Dermis microvascular lymphatic vessel endothelial cell (primary cell): ENCODE measurements at regions not wholly inside any gene's neighbourhood (a gene's known extent, or its start where the extent isn't known, plus 50 kb on each side); places are given as distances from the start of the nearest gene placed in this dataset.
A peak's percentile ranks its signal among the peaks of the same experiment; 100 is the strongest.
"Not testable (repeated sequence)": the region's sequence is repeated elsewhere in the genome, so short reads cannot be mapped to it uniquely, and the experiment has no call there.

Experiments
- DNase-seq, 2 donors: peaks; one replicate each; pipeline versions ENCODE4 v3.0.0 to v3.0.0-alpha.2; 2010; ENCODE audit warnings: low read depth in 2 of 2

GRCh38 chr6:145096846-145097245, 638.5 kb downstream of the EPM2A start:
- DNase-seq = peak in 1 of 2 donors; percentile 43

DNA sequence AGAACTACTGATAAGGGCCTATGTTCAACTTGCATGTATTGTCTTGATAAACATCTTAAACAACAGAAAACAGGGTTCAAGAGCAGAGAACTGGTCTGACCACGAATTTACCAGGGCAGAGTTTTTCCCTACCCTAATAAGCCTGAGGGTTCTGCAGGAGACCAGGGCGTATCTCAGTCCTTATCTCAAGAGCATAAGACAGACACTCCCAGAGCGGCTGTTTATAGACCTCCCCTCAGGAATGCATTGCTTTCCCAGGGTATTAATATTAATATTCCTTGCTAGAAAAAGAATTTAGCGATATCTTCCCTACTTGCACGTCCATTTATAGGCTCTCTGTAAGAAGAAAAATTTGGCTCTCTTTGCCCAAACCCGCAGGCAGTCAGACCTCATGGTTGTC, 637.2 kb downstream of the EPM2A start:
- DNase-seq = not testable (repeated sequence)

DNA sequence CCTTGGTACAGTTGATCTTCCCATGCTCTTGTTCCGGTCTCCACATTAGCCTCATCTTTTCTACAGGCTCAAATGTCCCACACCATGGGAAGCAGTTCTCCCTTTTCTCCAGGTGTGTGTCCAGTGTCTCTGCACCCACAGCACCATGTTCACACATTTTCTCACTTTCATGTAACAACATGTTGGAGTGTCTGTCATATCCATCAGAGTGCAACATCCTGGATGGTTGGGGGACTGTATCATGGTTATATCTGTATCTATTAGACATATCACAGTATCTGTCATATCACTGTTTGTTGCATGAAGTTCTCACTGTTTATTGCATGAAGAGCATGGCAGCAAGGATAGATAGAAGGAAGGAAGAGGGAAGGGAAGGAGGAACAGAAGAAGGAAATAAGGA, 635.6 kb downstream of the EPM2A start:
- DNase-seq = no peak

DNA sequence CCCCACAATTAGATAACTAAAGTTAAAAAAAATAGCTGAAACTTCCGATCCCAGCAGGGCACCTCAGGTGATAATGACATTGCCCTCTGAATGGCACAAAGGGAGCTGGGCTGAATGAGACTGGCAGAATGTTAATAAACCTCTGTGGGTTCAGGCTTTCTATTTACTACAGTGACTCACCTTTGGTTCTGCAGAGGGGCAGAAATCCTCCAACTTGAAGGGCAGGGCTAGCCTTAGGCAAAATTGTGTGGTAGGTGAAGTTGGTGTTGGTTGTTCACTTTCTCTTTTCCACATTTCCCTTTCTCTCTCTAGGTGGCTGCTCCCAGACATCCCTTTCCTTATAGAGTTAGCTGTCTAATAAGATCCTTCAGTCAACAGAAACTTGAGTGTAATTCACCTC, 625.2 kb downstream of the EPM2A start:
- no peak for DNase-seq

- not testable (repeated sequence) for DNase-seq
Measured at GRCh38 chr6:145111407-145111806, 623.9 kb downstream of the EPM2A start.

- no peak for DNase-seq
Measured at GRCh38 chr6:145112711-145113148, 622.6 kb downstream of the EPM2A start.

- no peak for DNase-seq
Measured at GRCh38 chr6:145115638-145116037, 619.7 kb downstream of the EPM2A start.

- no peak for DNase-seq
Measured at GRCh38 chr6:145116591-145117178, 618.6 kb downstream of the EPM2A start.

GRCh38 chr6:145118224-145118623, 617.1 kb downstream of the EPM2A start:
- DNase-seq = no peak

DNA sequence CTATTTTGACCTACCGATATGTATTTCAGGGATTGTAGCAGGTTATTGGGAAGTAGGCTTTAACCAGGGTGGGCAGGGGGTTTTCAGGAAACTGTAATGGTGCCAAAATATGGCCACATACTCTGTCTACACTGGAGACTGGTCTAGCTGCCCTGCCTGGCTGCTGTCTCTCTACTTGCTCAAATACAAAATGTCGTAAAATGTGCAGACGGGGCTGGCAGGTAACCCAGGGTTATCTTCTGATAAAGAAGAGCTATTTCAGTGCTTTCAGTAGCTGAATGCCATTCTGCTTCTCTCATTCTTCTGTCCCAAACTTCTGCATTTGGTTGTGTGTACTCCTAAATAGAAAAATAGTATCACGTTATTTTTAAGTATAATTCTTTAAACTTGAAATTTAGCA, 616.2 kb downstream of the EPM2A start:
- no peak for DNase-seq

DNA sequence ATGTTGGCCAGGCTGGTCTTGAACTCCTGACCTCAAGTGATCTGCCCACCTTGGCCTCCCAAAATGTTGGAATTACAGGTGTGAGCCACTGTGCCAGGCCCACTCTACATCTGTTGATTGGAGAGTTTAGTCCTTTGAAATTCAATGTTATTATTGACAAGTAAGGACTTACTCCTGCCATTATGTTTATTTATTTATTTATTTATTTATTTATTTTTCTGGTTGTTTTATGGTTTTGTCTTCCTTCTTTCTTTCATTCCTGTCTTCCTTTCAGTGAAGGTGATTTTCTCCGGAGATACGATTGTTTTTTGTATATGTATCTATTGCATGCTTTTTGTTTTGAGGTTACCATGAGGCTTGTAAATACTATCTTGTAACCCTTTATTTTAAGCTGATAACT, 602.6 kb downstream of the EPM2A start:
- no peak for DNase-seq

DNA sequence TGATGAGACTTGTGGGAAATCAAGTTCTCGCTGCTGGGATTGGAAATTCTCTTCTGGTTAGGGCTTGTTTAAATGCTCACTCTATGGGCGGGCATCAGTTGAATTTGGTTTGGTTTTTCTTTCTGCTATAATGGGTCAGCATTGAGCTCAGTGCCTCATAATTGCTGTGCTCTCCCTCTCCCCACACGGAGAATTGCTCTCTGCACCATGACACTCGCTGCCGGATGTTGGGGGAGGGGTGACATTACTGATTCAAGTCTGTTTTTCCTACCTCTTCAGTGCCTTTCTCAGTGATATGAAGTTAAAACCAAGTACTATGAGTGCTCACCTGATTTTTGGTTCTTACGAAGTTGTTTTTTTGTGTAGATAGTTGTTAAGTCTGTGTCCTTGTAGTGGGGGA, 599.6 kb downstream of the EPM2A start:
- no peak for DNase-seq

- DNase-seq = peak in 1 of 2 donors; percentile 41
Measured at GRCh38 chr6:145137425-145137824, 597.9 kb downstream of the EPM2A start.

GRCh38 chr6:145138469-145139139, 596.7 kb downstream of the EPM2A start:
- DNase-seq = no peak

- no peak for DNase-seq
Measured at GRCh38 chr6:145139140-145139850, 596.0 kb downstream of the EPM2A start.

DNA sequence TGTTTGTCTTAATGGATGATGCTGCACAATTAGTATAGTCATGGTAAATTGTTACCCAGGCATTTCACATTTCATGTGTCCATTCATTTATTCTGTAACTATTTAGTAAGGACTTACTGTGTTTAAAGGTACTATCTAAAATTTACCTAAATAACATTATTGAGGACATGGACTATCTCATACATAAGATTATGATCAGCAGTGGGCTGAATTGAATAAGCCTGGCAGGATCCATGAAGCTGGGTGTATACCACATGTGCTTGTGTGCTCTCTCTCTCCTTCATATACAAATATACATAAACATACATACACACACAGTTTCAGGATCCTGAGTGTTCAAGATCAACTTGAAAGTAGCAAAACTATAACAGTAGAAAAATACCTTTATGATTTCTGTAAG, 595.4 kb downstream of the EPM2A start:
- DNase-seq = no peak

DNA sequence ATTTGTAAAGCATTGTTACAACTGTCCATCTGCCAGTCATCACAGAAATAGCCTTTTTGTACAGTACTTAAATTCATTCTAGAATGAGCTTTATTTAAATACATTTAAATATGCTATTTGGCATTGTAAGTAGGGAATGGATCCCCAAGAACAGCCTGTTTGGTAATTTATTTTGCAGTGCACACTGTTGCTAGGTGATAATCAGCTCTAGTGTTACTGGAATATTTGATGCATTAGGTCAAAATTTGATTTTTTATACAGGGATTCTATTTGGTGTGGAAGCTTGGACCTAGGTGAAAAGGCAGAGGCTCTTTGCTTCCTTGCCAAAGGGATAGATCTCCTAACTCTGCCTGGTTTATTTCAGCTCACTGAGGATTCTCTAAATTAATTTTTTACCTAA, 593.7 kb downstream of the EPM2A start:
- no peak for DNase-seq

DNA sequence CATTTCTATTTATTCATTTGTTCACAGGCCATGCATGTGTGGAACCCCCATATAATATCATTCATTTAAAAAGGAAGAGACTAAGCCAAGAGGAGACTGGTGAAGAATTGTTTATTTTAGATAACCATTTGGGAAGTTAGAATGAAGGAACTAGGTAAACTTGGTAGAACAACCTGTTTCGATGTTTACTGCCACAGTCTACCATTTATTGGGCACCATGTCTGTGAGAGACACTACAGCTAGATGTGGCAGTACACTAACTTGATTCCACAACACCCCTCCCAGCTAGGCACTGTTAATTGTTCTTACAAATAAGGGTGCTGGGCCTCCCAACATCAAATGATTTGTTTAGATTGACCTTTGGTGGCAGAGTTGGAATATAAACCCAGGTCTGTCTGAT, 592.4 kb downstream of the EPM2A start:
- no peak for DNase-seq

DNA sequence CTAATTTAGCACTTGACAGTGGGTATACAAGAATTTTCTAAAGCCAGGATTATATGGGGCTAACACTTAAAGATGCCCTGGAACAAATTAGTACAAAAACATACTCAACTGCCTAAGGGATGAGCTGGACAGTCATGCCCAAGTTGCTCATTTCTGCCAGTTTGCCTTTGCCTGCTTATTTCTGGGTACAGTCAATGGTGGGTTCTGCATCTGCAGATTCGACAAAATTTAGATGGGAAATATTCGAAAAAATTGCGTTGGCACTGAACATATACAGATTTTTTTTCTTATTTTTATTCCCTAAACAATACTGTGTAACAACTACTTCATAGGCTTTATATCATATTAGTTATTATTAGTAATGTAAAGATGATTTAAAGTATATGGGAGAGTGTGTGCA, 591.9 kb downstream of the EPM2A start:
- DNase-seq = no peak

DNA sequence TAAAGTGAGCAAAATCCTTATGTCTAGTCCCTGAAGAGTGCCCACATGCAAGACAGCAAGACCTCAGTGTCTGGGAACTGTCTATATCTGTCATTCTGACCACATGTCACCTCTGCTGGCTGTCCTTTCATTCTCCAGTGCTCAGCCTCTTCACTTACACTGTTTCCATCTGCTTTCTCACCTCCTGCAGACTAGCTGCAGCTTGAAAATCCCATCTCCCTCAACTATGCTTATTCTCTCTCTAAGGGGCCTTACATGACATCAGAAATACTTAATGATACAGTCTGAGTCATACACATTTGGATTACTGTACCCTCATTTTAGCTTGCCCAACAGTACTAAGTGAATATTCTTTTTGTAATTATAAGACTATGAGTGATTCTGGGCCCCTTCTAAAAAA, 587.8 kb downstream of the EPM2A start:
- no peak for DNase-seq

- DNase-seq = no peak
Measured at GRCh38 chr6:145147981-145148749, 587.2 kb downstream of the EPM2A start.

DNA sequence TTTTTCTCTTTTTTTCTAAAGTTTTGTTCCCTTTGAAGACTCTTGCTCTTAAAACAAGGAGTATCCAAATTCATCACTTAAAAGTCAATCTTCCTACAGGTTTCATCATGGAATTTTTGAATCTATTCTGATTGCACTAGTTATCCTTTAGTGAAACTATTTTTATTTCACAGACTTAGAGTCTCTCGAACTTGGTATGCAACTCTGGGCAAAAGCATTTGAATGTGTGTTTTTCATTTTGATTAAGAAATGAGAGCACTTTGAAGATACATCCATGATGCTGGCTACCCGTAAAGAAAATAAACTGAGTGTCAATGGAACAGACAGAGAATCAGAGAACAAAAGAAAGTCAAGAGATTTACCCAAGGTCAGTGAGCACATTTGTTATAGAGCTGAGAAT, 586.5 kb downstream of the EPM2A start:
- no peak for DNase-seq
